IPS DF 6.9 (cell line): ENCODE measurements at regions not wholly inside any gene's neighbourhood (a gene's known extent, or its start where the extent isn't known, plus 50 kb on each side); places are given as distances from the start of the nearest gene placed in this dataset.

Experiments
- DNase-seq: peaks from one replicate; pipeline ENCODE4 v3.0.0-alpha.2; 2013; ENCODE audit warnings: low read depth, low spot score
- H3K27ac ChIP-seq: one replicate; pipeline ENCODE4 v1.5.1; 2013; ENCODE audit warnings: low read length, control low read depth
- H3K27me3 ChIP-seq: 2 replicates; pipeline ENCODE4 v1.6.1; 2013; ENCODE audit warnings: mild to moderate bottlenecking, low read length; ENCODE audit not compliant: control insufficient read depth, insufficient read depth
- H3K36me3 ChIP-seq: 2 replicates; pipeline ENCODE4 v1.6.1; 2013; ENCODE audit warnings: low read length; ENCODE audit not compliant: control insufficient read depth, insufficient read depth
- H3K4me1 ChIP-seq: 2 replicates; pipeline ENCODE4 v1.6.1; 2013; ENCODE audit warnings: low read length; ENCODE audit not compliant: control insufficient read depth, insufficient read depth
- H3K4me3 ChIP-seq: 2 replicates; pipeline ENCODE4 v1.5.1; 2013; ENCODE audit warnings: mild to moderate bottlenecking, low read length
- H3K9me3 ChIP-seq: 2 replicates; pipeline ENCODE4 v1.6.1; 2013; ENCODE audit warnings: low read length, inconsistent platforms; ENCODE audit not compliant: control insufficient read depth, insufficient read depth
- WGBS: extraction: QIAGEN DNeasy Blood & Tissue Kit; methylation state at CpG from one replicate; pipeline ENCODE4 v1.1.7; 2013; ENCODE audit warnings: mixed read lengths, missing lambda C conversion rate; ENCODE audit not compliant: insufficient read length, insufficient coverage; 5-methylcytosine and 5-hydroxymethylcytosine counted together

- DNase-seq, result no peak
- H3K4me3 ChIP-seq, result no peak overlapping the region
- H3K36me3 ChIP-seq, result no peaks in the 10 kb centered on the region
- no peak overlapping the region for H3K27ac ChIP-seq
- H3K4me1 ChIP-seq, result no peaks in the 10 kb centered on the region
- H3K27me3 ChIP-seq, result no peaks in the 10 kb centered on the region
- H3K9me3 ChIP-seq, result no peaks in the 10 kb centered on the region; the same call in 1 of the 2 replicates
- no CpG with 5 or more reads among the region's 6 CpGs for WGBS
Observed at GRCh38 chr4:41318839-41319530, 62.3 kb downstream of the UCHL1 start.

GRCh38 chr4:41319553-41319952 lies 62.8 kb downstream of the UCHL1 start:
- DNase-seq, result no peak
- H3K27ac ChIP-seq, result no peak overlapping the region
- H3K36me3 ChIP-seq, result no peaks in the 10 kb centered on the region
- WGBS, result no CpG with 5 or more reads among the region's 5 CpGs
- H3K4me3 ChIP-seq, result no peak overlapping the region
- no peaks in the 10 kb centered on the region for H3K27me3 ChIP-seq
- no peaks in the 10 kb centered on the region; the same call in 1 of the 2 replicates for H3K9me3 ChIP-seq
- H3K4me1 ChIP-seq, result no peaks in the 10 kb centered on the region

GRCh38 chr4:41320278-41320677 lies 63.5 kb downstream of the UCHL1 start:
- no peak overlapping the region for H3K27ac ChIP-seq
- WGBS, result no CpG with 5 or more reads among the region's 1 CpG
- no peaks in the 10 kb centered on the region for H3K27me3 ChIP-seq
- no peaks in the 10 kb centered on the region for H3K4me1 ChIP-seq
- no peaks in the 10 kb centered on the region; the same call in 1 of the 2 replicates for H3K9me3 ChIP-seq
- no peak overlapping the region for H3K4me3 ChIP-seq
- no peaks in the 10 kb centered on the region for H3K36me3 ChIP-seq
- no peak for DNase-seq

- Histone ChIP-seq H3K36me3 (no peaks in the 10 kb centered on the region), H3K27me3 (no peaks in the 10 kb centered on the region), H3K27ac (no peak overlapping the region), H3K9me3 (no peaks in the 10 kb centered on the region; the same call in 1 of the 2 replicates), H3K4me1 (no peaks in the 10 kb centered on the region), H3K4me3 (no peak overlapping the region)
- no CpG with 5 or more reads among the region's 1 CpG for WGBS
- DNase-seq, result no peak
Observed at GRCh38 chr4:41320786-41321185, 64.1 kb downstream of the UCHL1 start.

- H3K4me1 ChIP-seq, result no peaks in the 10 kb centered on the region
- no peaks in the 10 kb centered on the region for H3K27me3 ChIP-seq
- no peak for DNase-seq
- H3K9me3 ChIP-seq, result no peaks in the 10 kb centered on the region; the same call in 1 of the 2 replicates
- H3K27ac ChIP-seq, result no peak overlapping the region
- H3K4me3 ChIP-seq, result no peak overlapping the region
- H3K36me3 ChIP-seq, result no peaks in the 10 kb centered on the region
Observed at GRCh38 chr4:41321216-41321945, 64.7 kb downstream of the UCHL1 start.

- Histone ChIP-seq H3K36me3 (no peaks in the 10 kb centered on the region), H3K4me1 (no peaks in the 10 kb centered on the region), H3K9me3 (no peaks in the 10 kb centered on the region; the same call in 1 of the 2 replicates), H3K4me3 (no peak overlapping the region), H3K27me3 (no peaks in the 10 kb centered on the region), H3K27ac (no peak overlapping the region)
- DNase-seq, result no peak
- no CpG with 5 or more reads among the region's 4 CpGs for WGBS
Observed at GRCh38 chr4:41322617-41323016, 65.9 kb downstream of the UCHL1 start.

- no peak overlapping the region for H3K4me3 ChIP-seq
- H3K27me3 ChIP-seq, result no peaks in the 10 kb centered on the region
- no peaks in the 10 kb centered on the region for H3K36me3 ChIP-seq
- no peak overlapping the region for H3K27ac ChIP-seq
- no peak for DNase-seq
- no CpG with 5 or more reads among the region's 1 CpG for WGBS
- peaks cover 2% of the 10 kb centered on the region; the same call in 1 of the 2 replicates for H3K4me1 ChIP-seq
- H3K9me3 ChIP-seq, result no peaks in the 10 kb centered on the region; the same call in 1 of the 2 replicates
Observed at GRCh38 chr4:41323179-41323578, 66.5 kb downstream of the UCHL1 start.

GRCh38 chr4:41323706-41324105 lies 67.0 kb downstream of the UCHL1 start:
- no peaks in the 10 kb centered on the region for H3K27me3 ChIP-seq
- no peak overlapping the region for H3K27ac ChIP-seq
- DNase-seq, result no peak
- no peaks in the 10 kb centered on the region for H3K36me3 ChIP-seq
- no peaks in the 10 kb centered on the region; the same call in 1 of the 2 replicates for H3K9me3 ChIP-seq
- peaks cover 2% of the 10 kb centered on the region; the same call in 1 of the 2 replicates for H3K4me1 ChIP-seq
- H3K4me3 ChIP-seq, result no peak overlapping the region
- WGBS, result no CpG with 5 or more reads among the region's 2 CpGs

- Histone ChIP-seq H3K27me3 (no peaks in the 10 kb centered on the region), H3K36me3 (no peaks in the 10 kb centered on the region), H3K9me3 (no peaks in the 10 kb centered on the region; the same call in 1 of the 2 replicates), H3K4me1 (peaks cover 2% of the 10 kb centered on the region; the same call in 1 of the 2 replicates), H3K27ac (no peak overlapping the region), H3K4me3 (no peak overlapping the region)
- no peak for DNase-seq
- WGBS, result no CpG with 5 or more reads among the region's 6 CpGs
Observed at GRCh38 chr4:41324861-41325260, 68.1 kb downstream of the UCHL1 start.

- Histone ChIP-seq H3K4me1 (peaks cover 2% of the 10 kb centered on the region; the same call in 1 of the 2 replicates), H3K4me3 (no peak overlapping the region), H3K27ac (no peak overlapping the region), H3K36me3 (no peaks in the 10 kb centered on the region), H3K27me3 (no peaks in the 10 kb centered on the region), H3K9me3 (no peaks in the 10 kb centered on the region; the same call in 1 of the 2 replicates)
- DNase-seq, result no peak
Observed at GRCh38 chr4:41325901-41326300, 69.2 kb downstream of the UCHL1 start.
